ENCODE measurements at regions not wholly inside any gene's neighbourhood (a gene's known extent, or its start where the extent isn't known, plus 50 kb on each side); places are given as distances from the start of the nearest gene placed in this dataset.

GRCh38 chr6:93985953-93986352 is 566.6 kb upstream of the EPHA7 start:
- no peak for TF ChIP-seq CTCF (IDR thresholded peaks at IDR 0.05; ENCODE audit: insufficient read depth, low read depth, low read length)
- DNase-seq (ENCODE audit: low read depth): no peak
- no peaks in the 10 kb centered on the region for H3K36me3 ChIP-seq (ENCODE audit: control insufficient read depth, insufficient read depth, low read length)
- POLR2A ChIA-PET: no interaction called here
- CTCF ChIA-PET: no interaction called here
- H3K27me3 ChIP-seq (ENCODE audit: control insufficient read depth, insufficient read depth, low read length): no peaks in the 10 kb centered on the region
- no peak overlapping the region for H3K4me3 ChIP-seq (ENCODE audit: low read depth, low read length)

GRCh38 chr6:93975159-93975558 is 555.8 kb upstream of the EPHA7 start:
- POLR2A ChIA-PET: no interaction called here
- no peak for TF ChIP-seq CTCF (IDR thresholded peaks at IDR 0.05; ENCODE audit: insufficient read depth, low read depth, low read length)
- no peaks in the 10 kb centered on the region for H3K36me3 ChIP-seq (ENCODE audit: control insufficient read depth, insufficient read depth, low read length)
- no peak for DNase-seq (ENCODE audit: low read depth)
- H3K27me3 ChIP-seq (ENCODE audit: control insufficient read depth, insufficient read depth, low read length): no peaks in the 10 kb centered on the region
- CTCF ChIA-PET: no interaction called here
- H3K4me3 ChIP-seq (ENCODE audit: low read depth, low read length): no peak overlapping the region

- DNase-seq (ENCODE audit: low read depth): no peak
- TF ChIP-seq CTCF (IDR thresholded peaks at IDR 0.05; ENCODE audit: insufficient read depth, low read depth, low read length): no peak
- POLR2A ChIA-PET: no interaction called here
- Histone ChIP-seq H3K36me3 (ENCODE audit: control insufficient read depth, insufficient read depth, low read length) (no peaks in the 10 kb centered on the region), H3K27me3 (ENCODE audit: control insufficient read depth, insufficient read depth, low read length) (no peaks in the 10 kb centered on the region), H3K4me3 (ENCODE audit: low read depth, low read length) (no peak overlapping the region)
- CTCF ChIA-PET: no interaction called here
These were observed 555.0 kb upstream of the EPHA7 start for GRCh38 chr6:93974332-93974731.

GRCh38 chr6:93972791-93973190 is 553.4 kb upstream of the EPHA7 start:
- H3K4me3 ChIP-seq (ENCODE audit: low read depth, low read length): no peak overlapping the region
- ChIA-PET CTCF (no interaction called here), POLR2A (no interaction called here)
- no peaks in the 10 kb centered on the region for H3K27me3 ChIP-seq (ENCODE audit: control insufficient read depth, insufficient read depth, low read length)
- no peak for DNase-seq (ENCODE audit: low read depth)
- H3K36me3 ChIP-seq (ENCODE audit: control insufficient read depth, insufficient read depth, low read length): no peaks in the 10 kb centered on the region
- TF ChIP-seq CTCF (IDR thresholded peaks at IDR 0.05; ENCODE audit: insufficient read depth, low read depth, low read length): no peak

GRCh38 chr6:93970684-93971083 is 551.3 kb upstream of the EPHA7 start:
- ChIA-PET POLR2A (no interaction called here), CTCF (no interaction called here)
- no peaks in the 10 kb centered on the region for H3K27me3 ChIP-seq (ENCODE audit: control insufficient read depth, insufficient read depth, low read length)
- H3K4me3 ChIP-seq (ENCODE audit: low read depth, low read length): no peak overlapping the region
- TF ChIP-seq CTCF (IDR thresholded peaks at IDR 0.05; ENCODE audit: insufficient read depth, low read depth, low read length): no peak
- no peak for DNase-seq (ENCODE audit: low read depth)
- H3K36me3 ChIP-seq (ENCODE audit: control insufficient read depth, insufficient read depth, low read length): no peaks in the 10 kb centered on the region

Measured in BJ (cell line).